B cell (primary cell): ENCODE measurements at regions not wholly inside any gene's neighbourhood (a gene's known extent, or its start where the extent isn't known, plus 50 kb on each side); places are given as distances from the start of the nearest gene placed in this dataset.

ENCODE experiments used
- ATAC-seq: fragments of 200-7000 bp; cut with Tn5 transposase; one replicate; pipeline ENCODE4 v1.10.0; 2021; ENCODE audit warnings: low read depth, mild to moderate bottlenecking, moderate number of reproducible peaks, moderate library complexity
- CTCF ChIA-PET: fragments of 350-600 bp; sonication (Branson Sonifier 250); formaldehyde crosslinking; loops from one replicate; lab custom pipeline; 2021; ENCODE audit warnings: antibody characterized with exemption, inconsistent platforms; lab: Charles Lee
- POLR2A ChIA-PET: fragments of 350-600 bp; sonication (Branson Sonifier 250); formaldehyde crosslinking; loops from one replicate; lab custom pipeline; 2021; ENCODE audit warnings: antibody characterized with exemption; lab: Charles Lee
- DNase-seq: peaks from one replicate; pipeline ENCODE4 v3.0.0; 2013
- H2AFZ ChIP-seq: 2 replicates; pipeline ENCODE4 v1.6.1; 2012; ENCODE audit warnings: mild to moderate bottlenecking, low read depth, low read length; ENCODE audit not compliant: insufficient read depth, poor library complexity, severe bottlenecking
- H3K27ac ChIP-seq, 2 donors: 1 replicate in 1 of 2; 2 replicates in 1 of 2; pipeline ENCODE4 v1.5.1; 2012 to 2013; ENCODE audit warnings: low read length in 2 of 2, mild to moderate bottlenecking in 2 of 2, moderate library complexity in 1 of 2
- H3K27me3 ChIP-seq, 4 experiments: fragments of 200-600 bp in 1 of 4; sonication (generic) in 1 of 4; replicated peaks in 1 of 4; 1 replicate in 2 of 4; 2 replicates in 2 of 4; pipeline versions ENCODE4 v1.6.1 to v1.7.0; 2013 to 2016; ENCODE audit warnings: low read length in 3 of 4, mild to moderate bottlenecking in 2 of 4, mixed read lengths in 1 of 4, moderate library complexity in 1 of 4; ENCODE audit not compliant: insufficient read depth in 4 of 4, control insufficient read depth in 3 of 4; ENCODE audit errors: control extremely low read depth in 1 of 4
- H3K36me3 ChIP-seq, 2 experiments: replicated peaks in 1 of 2; 1 replicate in 1 of 2; 2 replicates in 1 of 2; pipeline versions ENCODE4 v1.6.1 to v1.7.1; 2013; ENCODE audit warnings: low read length in 1 of 2; ENCODE audit not compliant: insufficient read depth in 2 of 2, control insufficient read depth in 1 of 2; ENCODE audit errors: control extremely low read depth in 1 of 2, extremely low read depth in 1 of 2
- H3K4me1 ChIP-seq, 2 donors: fragments of 200-600 bp in 1 of 2; sonication (generic) in 1 of 2; 1 replicate in 1 of 2; 2 replicates in 1 of 2; pipeline versions ENCODE4 v1.5.1 to v1.6.1; 2013 to 2017; ENCODE audit warnings: low read length in 2 of 2; ENCODE audit not compliant: control insufficient read depth in 2 of 2, insufficient read depth in 2 of 2
- H3K4me2 ChIP-seq: replicated peaks from 2 replicates; pipeline ENCODE3; 2012; ENCODE audit warnings: mild to moderate bottlenecking, low read depth, low read length; ENCODE audit not compliant: poor library complexity, severe bottlenecking
- H3K4me3 ChIP-seq, 5 experiments: fragments of 200-600 bp in 1 of 5; sonication (generic) in 1 of 5; 1 replicate in 3 of 5; 2 replicates in 2 of 5; pipeline versions ENCODE4 v1.5.1 to v1.7.0; 2011 to 2016; ENCODE audit warnings: low read length in 4 of 5, mild to moderate bottlenecking in 4 of 5, low read depth in 2 of 5, control low read depth in 1 of 5, moderate library complexity in 1 of 5; ENCODE audit not compliant: insufficient read depth in 1 of 5; ENCODE audit errors: control extremely low read depth in 1 of 5, extremely low read depth in 1 of 5
- H3K79me2 ChIP-seq: fragments of 200-600 bp; sonication (generic); one replicate; pipeline ENCODE4 v1.6.0; 2016; ENCODE audit warnings: low read length; ENCODE audit not compliant: control insufficient read depth, insufficient read depth
- H3K9ac ChIP-seq: fragments of 200-600 bp; sonication (generic); 2 replicates; pipeline ENCODE4 v1.6.1; 2017; ENCODE audit warnings: mild to moderate bottlenecking, low read length, moderate library complexity
- H3K9me3 ChIP-seq, 3 donors: one replicate each; pipeline versions ENCODE4 v1.6.1 to v1.7.1; 2013; ENCODE audit warnings: low read length in 2 of 3; ENCODE audit not compliant: control insufficient read depth in 2 of 3, insufficient read depth in 1 of 3; ENCODE audit errors: control extremely low read depth in 1 of 3
- H4K20me1 ChIP-seq: 2 replicates; pipeline ENCODE4 v1.6.0; 2012; ENCODE audit warnings: mild to moderate bottlenecking, low read length; ENCODE audit not compliant: insufficient read depth, control insufficient read depth, poor library complexity, severe bottlenecking
- H3K27ac Mint-ChIP-seq: one replicate; pipeline ENCODE4 v1.8.0; 2021; ENCODE audit warnings: mixed read lengths
- H3K27me3 Mint-ChIP-seq: one replicate; pipeline ENCODE4 v1.8.0; 2021; ENCODE audit warnings: mixed read lengths
- H3K4me1 Mint-ChIP-seq: one replicate; pipeline ENCODE4 v1.8.0; 2021; ENCODE audit warnings: mixed read lengths
- H3K4me3 Mint-ChIP-seq: one replicate; pipeline ENCODE4 v1.8.0; 2021; ENCODE audit warnings: mixed read lengths
- H3K9me3 Mint-ChIP-seq: one replicate; pipeline ENCODE4 v1.8.0; 2022; ENCODE audit warnings: mixed read lengths; ENCODE audit not compliant: insufficient read depth
- EZH2 ChIP-seq: IDR thresholded peaks from 2 replicates; pipeline ENCODE4 v1.6.1; 2012; ENCODE audit warnings: borderline replicate concordance, low read depth, mild to moderate bottlenecking, moderate library complexity, low read length; ENCODE audit not compliant: insufficient read depth, poor library complexity, severe bottlenecking
- WGBS: methylation state at CpG from one replicate; pipeline ENCODE4 v1.1.5; 2013; ENCODE audit warnings: missing lambda C conversion rate; ENCODE audit not compliant: insufficient coverage; 5-methylcytosine and 5-hydroxymethylcytosine counted together
- intact Hi-C: fragments of 100-400 bp; cut with micrococcal nuclease; formaldehyde crosslinking; loops from one replicate; pipeline ENCODE4 v1.10.0; 2022
- TF ChIP-seq, protein P1 (sequence below): fragments of 200-600 bp; IDR thresholded peaks from one replicate; pipeline ENCODE4 v1.8.0; 2022; ENCODE audit warnings: antibody characterized with exemption, mild to moderate bottlenecking

- ChIA-PET CTCF (interaction anchor here (1.3 kb wide), 1 partner anchor 106 kb away, joined by 4 read pairs; the partner anchor contains the start of gene TNFAIP3), POLR2A (no interaction called here)
- intact Hi-C loops, result no loop called here
- H4K20me1 ChIP-seq, result no peaks in the 10 kb centered on the region
- no peak overlapping the region for H3K4me2 ChIP-seq
- H3K27ac ChIP-seq, result no peak overlapping the region
- DNase-seq, result no peak
- TF ChIP-seq, protein P1, sequence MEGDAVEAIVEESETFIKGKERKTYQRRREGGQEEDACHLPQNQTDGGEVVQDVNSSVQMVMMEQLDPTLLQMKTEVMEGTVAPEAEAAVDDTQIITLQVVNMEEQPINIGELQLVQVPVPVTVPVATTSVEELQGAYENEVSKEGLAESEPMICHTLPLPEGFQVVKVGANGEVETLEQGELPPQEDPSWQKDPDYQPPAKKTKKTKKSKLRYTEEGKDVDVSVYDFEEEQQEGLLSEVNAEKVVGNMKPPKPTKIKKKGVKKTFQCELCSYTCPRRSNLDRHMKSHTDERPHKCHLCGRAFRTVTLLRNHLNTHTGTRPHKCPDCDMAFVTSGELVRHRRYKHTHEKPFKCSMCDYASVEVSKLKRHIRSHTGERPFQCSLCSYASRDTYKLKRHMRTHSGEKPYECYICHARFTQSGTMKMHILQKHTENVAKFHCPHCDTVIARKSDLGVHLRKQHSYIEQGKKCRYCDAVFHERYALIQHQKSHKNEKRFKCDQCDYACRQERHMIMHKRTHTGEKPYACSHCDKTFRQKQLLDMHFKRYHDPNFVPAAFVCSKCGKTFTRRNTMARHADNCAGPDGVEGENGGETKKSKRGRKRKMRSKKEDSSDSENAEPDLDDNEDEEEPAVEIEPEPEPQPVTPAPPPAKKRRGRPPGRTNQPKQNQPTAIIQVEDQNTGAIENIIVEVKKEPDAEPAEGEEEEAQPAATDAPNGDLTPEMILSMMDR, result no peak
- TF ChIP-seq EZH2, result no peak
- WGBS, result 100% methylated on average over 4 of the region's 4 CpGs
- no peaks in the 10 kb centered on the region for H3K27me3 ChIP-seq
- Mint-ChIP-seq H3K9me3 (no peaks in the 10 kb centered on the region), H3K4me1 (peaks cover 8% of the 10 kb centered on the region), H3K27ac (no peak overlapping the region), H3K27me3 (no peaks in the 10 kb centered on the region), H3K4me3 (no peak overlapping the region)
- no peaks in the 10 kb centered on the region for H3K79me2 ChIP-seq
- no peak overlapping the region for H3K9ac ChIP-seq
- H3K36me3 ChIP-seq, result no peaks in the 10 kb centered on the region
- no peak overlapping the region for H2AFZ ChIP-seq
- no peak overlapping the region for H3K4me3 ChIP-seq
- no peak for ATAC-seq
- H3K4me1 ChIP-seq, result peaks cover 8 to 15% of the 10 kb centered on the region in 2 donors
- H3K9me3 ChIP-seq, result no peaks in the 10 kb centered on the region
These were observed 106.1 kb downstream of the TNFAIP3 start for GRCh38 chr6:137973201-137973600.

- DNase-seq (peak; percentile 57), ATAC-seq (no peak)
- Mint-ChIP-seq H3K9me3 (no peaks in the 10 kb centered on the region), H3K4me1 (peaks cover 8% of the 10 kb centered on the region), H3K27ac (peak overlapping the region; percentile 12), H3K4me3 (peak overlapping the region; percentile 3), H3K27me3 (no peaks in the 10 kb centered on the region)
- H3K27ac ChIP-seq, result peak overlapping the region in 1 of 2 donors; percentile 68
- H3K4me1 ChIP-seq, result peaks cover 8 to 17% of the 10 kb centered on the region in 2 donors
- CTCF ChIA-PET, result interaction anchor here (0.6 to 2.4 kb wide), 21 partner anchors 9 to 1056 kb away, joined by 3 to 23 read pairs (median 4); no protein-coding TSS in a partner anchor
- no peak overlapping the region for H3K4me3 ChIP-seq
- no peaks in the 10 kb centered on the region for H3K79me2 ChIP-seq
- no peaks in the 10 kb centered on the region for H4K20me1 ChIP-seq
- H3K9ac ChIP-seq, result peak overlapping the region; percentile 17
- H3K27me3 ChIP-seq, result no peaks in the 10 kb centered on the region
- intact Hi-C loops, result loop anchor here (1.0 to 2.0 kb wide), 4 partner anchors 25 to 314 kb away; no protein-coding TSS in a partner anchor
- TF ChIP-seq EZH2, result no peak
- TF ChIP-seq, protein P1, result peak; percentile 56
- no peaks in the 10 kb centered on the region for H3K9me3 ChIP-seq
- WGBS, result 22% methylated on average over 3 of the region's 6 CpGs
- no peaks in the 10 kb centered on the region for H3K36me3 ChIP-seq
- H3K4me2 ChIP-seq, result peak overlapping the region; percentile 45
- POLR2A ChIA-PET, result no interaction called here
- peak overlapping the region; percentile 66 for H2AFZ ChIP-seq
These were observed 108.3 kb downstream of the TNFAIP3 start for GRCh38 chr6:137975188-137975940.
